ENCODE measurements at regions not wholly inside any gene's neighbourhood (a gene's known extent, or its start where the extent isn't known, plus 50 kb on each side); places are given as distances from the start of the nearest gene placed in this dataset.

DNA sequence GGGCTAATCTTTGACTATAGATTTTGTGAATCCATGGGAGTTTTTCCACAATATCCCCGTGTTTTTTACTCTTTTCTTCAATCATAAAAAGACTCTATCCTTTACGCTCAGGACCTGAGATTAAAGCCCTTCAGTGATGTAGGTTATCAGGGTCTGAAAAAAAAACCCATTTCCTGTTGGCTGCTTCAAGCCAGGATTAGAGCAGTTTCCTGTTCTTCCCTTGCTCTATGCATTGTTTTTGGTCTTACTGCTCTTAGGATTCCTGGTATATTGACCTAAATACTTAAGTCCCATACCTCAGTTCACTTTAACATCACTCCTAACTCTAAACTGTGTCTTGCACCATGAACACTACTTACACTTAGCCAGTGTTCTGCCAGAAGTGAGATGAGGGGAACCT, 319.3 kb upstream of the CHD1 start:
- TF ChIP-seq, protein P1, sequence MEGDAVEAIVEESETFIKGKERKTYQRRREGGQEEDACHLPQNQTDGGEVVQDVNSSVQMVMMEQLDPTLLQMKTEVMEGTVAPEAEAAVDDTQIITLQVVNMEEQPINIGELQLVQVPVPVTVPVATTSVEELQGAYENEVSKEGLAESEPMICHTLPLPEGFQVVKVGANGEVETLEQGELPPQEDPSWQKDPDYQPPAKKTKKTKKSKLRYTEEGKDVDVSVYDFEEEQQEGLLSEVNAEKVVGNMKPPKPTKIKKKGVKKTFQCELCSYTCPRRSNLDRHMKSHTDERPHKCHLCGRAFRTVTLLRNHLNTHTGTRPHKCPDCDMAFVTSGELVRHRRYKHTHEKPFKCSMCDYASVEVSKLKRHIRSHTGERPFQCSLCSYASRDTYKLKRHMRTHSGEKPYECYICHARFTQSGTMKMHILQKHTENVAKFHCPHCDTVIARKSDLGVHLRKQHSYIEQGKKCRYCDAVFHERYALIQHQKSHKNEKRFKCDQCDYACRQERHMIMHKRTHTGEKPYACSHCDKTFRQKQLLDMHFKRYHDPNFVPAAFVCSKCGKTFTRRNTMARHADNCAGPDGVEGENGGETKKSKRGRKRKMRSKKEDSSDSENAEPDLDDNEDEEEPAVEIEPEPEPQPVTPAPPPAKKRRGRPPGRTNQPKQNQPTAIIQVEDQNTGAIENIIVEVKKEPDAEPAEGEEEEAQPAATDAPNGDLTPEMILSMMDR (IDR thresholded peaks at IDR 0.05; ENCODE audit: borderline replicate concordance, extremely low read depth, low read length, poor library complexity, severe bottlenecking): no peak
- TF ChIP-seq EZH2 (IDR thresholded peaks at IDR 0.05; ENCODE audit: borderline replicate concordance, low read depth, low read length, severe bottlenecking): no peak
